Right lobe of liver (tissue), 6 donors: ENCODE measurements at regions not wholly inside any gene's neighbourhood (a gene's known extent, or its start where the extent isn't known, plus 50 kb on each side); places are given as distances from the start of the nearest gene placed in this dataset.
A peak's percentile ranks its signal among the peaks of the same experiment; 100 is the strongest.

ENCODE experiments used
- ATAC-seq, 4 donors: fragments of 200-7000 bp; cut with Tn5 transposase; one replicate each; pipeline ENCODE4 v1.9.1; 2020; ENCODE audit warnings: mild to moderate bottlenecking in 4 of 4, moderate library complexity in 4 of 4
- DNase-seq, 3 donors: peaks; one replicate each; pipeline ENCODE4 v3.0.0-alpha.2; 2020
- H3K27ac ChIP-seq, 3 donors: fragments of 200-600 bp; one replicate each; pipeline ENCODE4 v1.8.0; 2022
- H3K27me3 ChIP-seq, 2 donors: fragments of 200-600 bp; one replicate each; pipeline ENCODE4 v1.8.0; 2022
- H3K36me3 ChIP-seq, 4 donors: fragments of 200-600 bp; sonication (generic) in 1 of 4; one replicate each; pipeline versions ENCODE4 v1.5.1 to v1.8.0; 2017 to 2022; ENCODE audit warnings: control low read depth in 1 of 4
- H3K4me1 ChIP-seq, 4 donors: fragments of 200-600 bp; sonication (generic) in 1 of 4; one replicate each; pipeline versions ENCODE4 v1.5.1 to v1.8.0; 2017 to 2022; ENCODE audit warnings: control low read depth in 1 of 4
- H3K4me3 ChIP-seq, 3 donors: fragments of 200-600 bp; one replicate each; pipeline ENCODE4 v1.8.0; 2022
- H3K9me3 ChIP-seq, 4 donors: fragments of 200-600 bp; sonication (generic) in 1 of 4; one replicate each; pipeline versions ENCODE4 v1.5.1 to v1.8.0; 2017 to 2022; ENCODE audit warnings: control low read depth in 1 of 4
- POLR2A ChIP-seq: fragments of 450-650 bp; IDR thresholded peaks from one replicate; pipeline ENCODE4 v1.6.1; 2017; ENCODE audit warnings: antibody characterized with exemption, mild to moderate bottlenecking
- WGBS: methylation state at CpG from one replicate; pipeline ENCODE4 v1.1.6; 2018; ENCODE audit warnings: low coverage, low lambda C conversion rate; ENCODE audit not compliant: insufficient coverage; ENCODE audit errors: missing lambda C conversion rate; 5-methylcytosine and 5-hydroxymethylcytosine counted together
- intact Hi-C, 2 donors: fragments of 100-400 bp; cut with DNase I; formaldehyde crosslinking; loops; one replicate each; pipeline versions ENCODE4 v1.11.2 to v1.14.1; 2022
- TF ChIP-seq, protein P1 (sequence below), 4 donors: fragments of 200-600 bp in 3 of 4; fragments of 450-650 bp in 1 of 4; IDR thresholded peaks; one replicate each; pipeline versions ENCODE4 v1.5.1 to v1.8.0; 2016 to 2022; ENCODE audit warnings: antibody characterized with exemption in 4 of 4, mild to moderate bottlenecking in 2 of 4
- donor health status: DM: no; HTN: yes; CAD: no.
- donor health status: DM: no; HTN: no; CAD: no.
- donor health status: DM: no; HTN: no; CAD: no.
- donor health status: DM: no; HTN: yes; CAD: no.
- donor health status: DM: no; HTN: yes; CAD: no.

DNA sequence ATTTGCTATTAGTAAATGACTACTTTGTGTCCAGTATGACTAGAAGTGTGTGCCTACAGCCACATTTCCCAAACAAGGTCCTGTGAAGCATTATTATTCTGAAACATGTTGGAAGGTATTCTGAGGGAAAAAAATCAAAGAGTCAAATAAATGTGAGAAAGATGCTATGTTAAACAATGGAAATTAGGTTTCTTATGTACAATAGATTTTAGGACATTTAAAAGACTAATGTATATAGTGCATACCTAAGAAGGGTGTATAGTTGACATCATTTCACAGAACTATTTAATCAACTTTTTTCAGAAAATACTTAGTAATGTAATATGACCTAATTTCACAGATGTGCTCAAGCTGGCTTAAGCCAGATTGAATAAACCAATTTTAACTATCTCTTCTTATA lies 582.5 kb downstream of the USP25 start:
- Histone ChIP-seq H3K4me3 (no peak overlapping the region), H3K9me3 (no peaks in the 10 kb centered on the region), H3K27ac (no peak overlapping the region), H3K36me3 (no peaks in the 10 kb centered on the region), H3K27me3 (no peaks in the 10 kb centered on the region), H3K4me1 (no peaks in the 10 kb centered on the region)
- no peak for TF ChIP-seq POLR2A
- TF ChIP-seq, protein P1, sequence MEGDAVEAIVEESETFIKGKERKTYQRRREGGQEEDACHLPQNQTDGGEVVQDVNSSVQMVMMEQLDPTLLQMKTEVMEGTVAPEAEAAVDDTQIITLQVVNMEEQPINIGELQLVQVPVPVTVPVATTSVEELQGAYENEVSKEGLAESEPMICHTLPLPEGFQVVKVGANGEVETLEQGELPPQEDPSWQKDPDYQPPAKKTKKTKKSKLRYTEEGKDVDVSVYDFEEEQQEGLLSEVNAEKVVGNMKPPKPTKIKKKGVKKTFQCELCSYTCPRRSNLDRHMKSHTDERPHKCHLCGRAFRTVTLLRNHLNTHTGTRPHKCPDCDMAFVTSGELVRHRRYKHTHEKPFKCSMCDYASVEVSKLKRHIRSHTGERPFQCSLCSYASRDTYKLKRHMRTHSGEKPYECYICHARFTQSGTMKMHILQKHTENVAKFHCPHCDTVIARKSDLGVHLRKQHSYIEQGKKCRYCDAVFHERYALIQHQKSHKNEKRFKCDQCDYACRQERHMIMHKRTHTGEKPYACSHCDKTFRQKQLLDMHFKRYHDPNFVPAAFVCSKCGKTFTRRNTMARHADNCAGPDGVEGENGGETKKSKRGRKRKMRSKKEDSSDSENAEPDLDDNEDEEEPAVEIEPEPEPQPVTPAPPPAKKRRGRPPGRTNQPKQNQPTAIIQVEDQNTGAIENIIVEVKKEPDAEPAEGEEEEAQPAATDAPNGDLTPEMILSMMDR (IDR thresholded peaks at IDR 0.05): no peak
- intact Hi-C loops: no loop called here
- ATAC-seq: no peak
- no peak for DNase-seq

DNA sequence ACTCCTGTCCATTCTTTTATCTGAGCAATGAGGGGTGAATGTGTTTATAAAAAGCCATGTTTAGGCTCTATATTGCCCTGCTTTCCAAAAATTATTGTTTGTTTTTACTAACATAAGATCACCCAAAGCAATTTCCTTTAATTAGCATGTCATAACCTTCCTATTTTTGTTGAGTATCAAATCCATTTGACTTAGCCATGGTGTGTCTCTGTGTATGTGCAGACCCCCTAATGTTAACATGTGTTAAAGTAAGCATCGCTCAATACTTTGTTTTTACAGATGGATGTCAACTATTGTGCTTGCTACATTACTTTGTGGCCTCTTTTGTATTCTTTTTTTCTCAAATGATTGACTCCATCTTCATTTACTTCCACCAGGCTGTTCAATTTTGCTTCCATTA lies 585.4 kb downstream of the USP25 start:
- intact Hi-C loops: no loop called here
- no peaks in the 10 kb centered on the region for H3K27me3 ChIP-seq
- WGBS: 100% methylated on average over 1 of the region's 1 CpG
- H3K9me3 ChIP-seq: no peaks in the 10 kb centered on the region
- H3K4me3 ChIP-seq: no peak overlapping the region
- TF ChIP-seq POLR2A: no peak
- TF ChIP-seq, protein P1 (IDR thresholded peaks at IDR 0.05): no peak
- no peak for DNase-seq
- no peak for ATAC-seq
- no peaks in the 10 kb centered on the region for H3K36me3 ChIP-seq
- H3K4me1 ChIP-seq: no peaks in the 10 kb centered on the region
- H3K27ac ChIP-seq: no peak overlapping the region

DNA sequence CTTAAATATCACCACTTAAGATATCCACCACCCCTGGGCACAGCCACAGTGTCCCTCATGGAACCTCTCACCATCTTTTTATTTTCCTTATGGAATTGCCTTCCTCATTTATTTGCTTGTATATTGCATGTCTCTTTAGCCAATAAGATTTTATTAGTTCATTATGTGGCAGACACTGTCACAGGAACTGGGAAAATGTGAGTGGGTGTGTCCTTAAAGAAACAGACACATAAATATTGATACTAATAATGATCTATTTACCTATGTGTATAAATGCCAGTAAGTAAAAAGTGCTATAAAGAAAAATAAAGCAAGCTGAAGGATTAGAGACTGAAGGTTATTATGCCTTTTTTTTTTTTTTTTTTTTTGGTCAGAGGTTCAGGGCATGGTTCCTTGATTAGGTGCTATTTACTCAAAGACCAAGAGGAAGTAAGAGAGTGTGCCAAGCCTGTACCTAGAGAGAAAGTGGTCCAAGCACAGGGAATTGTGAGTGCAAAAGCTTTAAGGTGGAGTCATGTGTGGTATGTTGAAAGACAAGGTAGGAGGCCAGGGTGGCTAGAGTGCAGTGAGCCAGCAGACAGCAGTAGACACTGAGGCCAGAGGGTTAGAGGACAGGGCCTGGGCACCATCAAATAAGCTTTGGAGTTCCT lies 589.0 kb downstream of the USP25 start:
- Histone ChIP-seq H3K4me1 (peaks cover 0 to 6% (median 0%) of the 10 kb centered on the region in 4 donors), H3K9me3 (no peaks in the 10 kb centered on the region), H3K4me3 (no peak overlapping the region), H3K36me3 (no peaks in the 10 kb centered on the region), H3K27ac (no peak overlapping the region), H3K27me3 (no peaks in the 10 kb centered on the region)
- no peak for ATAC-seq
- DNase-seq: no peak
- TF ChIP-seq, protein P1 (IDR thresholded peaks at IDR 0.05): no peak
- no peak for TF ChIP-seq POLR2A
- intact Hi-C loops: no loop called here

DNA sequence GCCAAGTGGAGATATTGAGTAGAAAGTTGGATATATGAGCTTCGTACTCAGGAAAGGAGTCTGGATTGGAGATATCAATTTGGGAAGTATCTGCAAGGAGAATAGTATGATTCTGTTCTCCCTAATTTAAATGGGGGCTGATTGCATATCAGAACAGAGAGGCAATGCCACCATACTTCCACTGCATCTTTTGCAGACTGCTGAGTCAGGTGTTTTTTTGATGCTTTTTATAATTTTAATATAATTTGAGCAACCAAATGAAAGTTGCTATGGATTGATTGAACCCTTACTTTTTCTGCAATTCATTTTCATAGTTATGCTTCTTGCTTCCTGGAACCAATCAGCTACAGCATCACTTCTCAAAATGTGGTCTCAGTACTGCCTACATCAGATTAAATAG lies 590.3 kb downstream of the USP25 start:
- DNase-seq (no peak), ATAC-seq (no peak)
- no peaks in the 10 kb centered on the region for H3K27me3 ChIP-seq
- no peaks in the 10 kb centered on the region for H3K9me3 ChIP-seq
- WGBS: 82% methylated on average over 1 of the region's 1 CpG
- intact Hi-C loops: no loop called here
- TF ChIP-seq, protein P1 (IDR thresholded peaks at IDR 0.05): no peak
- TF ChIP-seq POLR2A: no peak
- peaks cover 0 to 7% (median 0%) of the 10 kb centered on the region in 4 donors for H3K4me1 ChIP-seq
- no peak overlapping the region for H3K27ac ChIP-seq
- no peaks in the 10 kb centered on the region for H3K36me3 ChIP-seq
- no peak overlapping the region for H3K4me3 ChIP-seq

DNA sequence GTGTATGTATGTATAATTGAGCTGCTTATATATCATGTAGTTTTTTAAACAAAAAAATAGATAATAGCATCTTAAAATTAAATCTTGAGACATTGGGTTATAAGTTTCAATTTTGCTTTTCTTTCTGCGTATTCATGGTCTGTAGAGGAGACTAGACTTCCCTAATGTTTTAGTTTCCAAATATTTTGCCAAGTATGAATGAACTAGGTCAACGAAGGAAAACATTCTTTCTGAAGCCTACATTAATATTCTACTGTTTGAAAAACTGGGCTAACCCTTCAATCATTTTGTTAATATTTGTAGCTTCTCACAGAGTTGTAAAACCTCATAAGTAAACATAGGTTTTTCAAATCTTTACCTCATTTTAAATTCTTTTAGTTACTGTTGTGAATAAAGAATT lies 592.7 kb downstream of the USP25 start:
- Histone ChIP-seq H3K4me1 (peaks cover 0 to 7% (median 0%) of the 10 kb centered on the region in 4 donors), H3K9me3 (no peaks in the 10 kb centered on the region), H3K36me3 (no peaks in the 10 kb centered on the region), H3K4me3 (no peak overlapping the region), H3K27ac (no peak overlapping the region), H3K27me3 (no peaks in the 10 kb centered on the region)
- WGBS: 27% methylated on average over 2 of the region's 2 CpGs
- no peak for DNase-seq
- peak in 2 of 4 donors; percentile 28 to 51 for ATAC-seq
- intact Hi-C loops: no loop called here
- no peak for TF ChIP-seq POLR2A
- TF ChIP-seq, protein P1 (IDR thresholded peaks at IDR 0.05): no peak
